HG03460 (cell line): ENCODE measurements at regions not wholly inside any gene's neighbourhood (a gene's known extent, or its start where the extent isn't known, plus 50 kb on each side); places are given as distances from the start of the nearest gene placed in this dataset.

Source experiments
- ATAC-seq: cut with Tn5 transposase; IDR thresholded peaks from one replicate; pipeline ENCODE4 v1.9.1; 2021; ENCODE audit not compliant: unreplicated experiment

GRCh38 chr14:65278589-65278988 lies 133.9 kb upstream of the FUT8 start:
- no peak for ATAC-seq

- ATAC-seq, result no peak
Observed at GRCh38 chr14:65279510-65279909, 133.0 kb upstream of the FUT8 start.

GRCh38 chr14:65279958-65280357 lies 132.6 kb upstream of the FUT8 start:
- no peak for ATAC-seq

- no peak for ATAC-seq
Observed at GRCh38 chr14:65280653-65281052, 131.9 kb upstream of the FUT8 start.

- no peak for ATAC-seq
Observed at GRCh38 chr14:65281991-65282895, 130.3 kb upstream of the FUT8 start.

- no peak for ATAC-seq
Observed at GRCh38 chr14:65282896-65283253, 129.7 kb upstream of the FUT8 start.

- ATAC-seq, result no peak
Observed at GRCh38 chr14:65286443-65286842, 126.1 kb upstream of the FUT8 start.

- peak; percentile 58 for ATAC-seq
Observed at GRCh38 chr14:65287264-65288131, 125.0 kb upstream of the FUT8 start.

GRCh38 chr14:65290830-65291229 lies 121.7 kb upstream of the FUT8 start:
- ATAC-seq, result no peak

GRCh38 chr14:65291531-65291930 lies 121.0 kb upstream of the FUT8 start:
- ATAC-seq, result no peak

- no peak for ATAC-seq
Observed at GRCh38 chr14:65294816-65295215, 117.7 kb upstream of the FUT8 start.

GRCh38 chr14:65296402-65296801 lies 116.1 kb upstream of the FUT8 start:
- ATAC-seq, result no peak

GRCh38 chr14:65296876-65297275 lies 115.7 kb upstream of the FUT8 start:
- ATAC-seq, result no peak

GRCh38 chr14:65297744-65298143 lies 114.8 kb upstream of the FUT8 start:
- no peak for ATAC-seq

- ATAC-seq, result no peak
Observed at GRCh38 chr14:65299826-65300225, 112.7 kb upstream of the FUT8 start.

GRCh38 chr14:65301862-65302539 lies 110.5 kb upstream of the FUT8 start:
- ATAC-seq, result peak; percentile 53

- peak; percentile 51 for ATAC-seq
Observed at GRCh38 chr14:65302571-65303189, 109.8 kb upstream of the FUT8 start.

GRCh38 chr14:65303190-65303898 lies 109.2 kb upstream of the FUT8 start:
- no peak for ATAC-seq

GRCh38 chr14:65303899-65304222 lies 108.7 kb upstream of the FUT8 start:
- ATAC-seq, result no peak

- ATAC-seq, result no peak
Observed at GRCh38 chr14:65304239-65304638, 108.3 kb upstream of the FUT8 start.

- ATAC-seq, result no peak
Observed at GRCh38 chr14:65304963-65305362, 107.6 kb upstream of the FUT8 start.
